ENCODE measurements at regions not wholly inside any gene's neighbourhood (a gene's known extent, or its start where the extent isn't known, plus 50 kb on each side); places are given as distances from the start of the nearest gene placed in this dataset.

DNA sequence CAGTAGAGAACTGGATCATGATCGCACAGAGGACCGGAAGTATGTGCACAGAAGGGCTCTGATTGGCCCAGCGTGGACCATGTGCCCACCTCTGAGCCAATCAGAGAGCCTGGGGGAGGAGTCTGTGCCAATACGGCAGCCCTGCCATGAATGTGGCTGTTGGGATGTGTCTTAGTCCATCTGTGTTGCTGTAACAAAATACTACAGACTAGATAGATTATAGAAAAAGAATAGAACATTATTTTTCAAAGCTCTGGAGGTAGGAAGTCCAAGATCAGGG lies 132.0 kb downstream of the NDUFA10 start:
- intact Hi-C loops (cut with micrococcal nuclease) (no loop called here), dilution Hi-C loops (cut with MboI; ENCODE audit: extremely low pct_ligation_motif_present, low sequenced_read_pairs) (no loop called here)
- H3K4me1 ChIP-seq (ENCODE audit: control insufficient read depth, extremely low read depth, insufficient read depth, low read length), result no peaks in the 10 kb centered on the region
- no peak overlapping the region for H3K4me3 ChIP-seq (replicated peaks in 1 of 3; ENCODE audit: insufficient read depth in 1 of 3, low read depth in 1 of 3, low read length in 3 of 3)
- no peak overlapping the region for H3K27ac ChIP-seq (ENCODE audit: insufficient read depth, low read depth, low read length)
- POLR2A ChIA-PET, result no interaction called here
- no peaks in the 10 kb centered on the region for H3K9me3 ChIP-seq (replicated peaks; ENCODE audit: control insufficient read depth, insufficient read depth, low read length)
- no peaks in the 10 kb centered on the region for H3K9me1 ChIP-seq (replicated peaks; ENCODE audit: control insufficient read depth, extremely low read depth, insufficient read depth, low read length)
- no peaks in the 10 kb centered on the region for H3K27me3 ChIP-seq (ENCODE audit: control insufficient read depth in 2 of 2, insufficient read depth in 2 of 2, low read length in 2 of 2)
- H3K79me2 ChIP-seq (ENCODE audit: control insufficient read depth, insufficient read depth, low read length), result no peaks in the 10 kb centered on the region
- H2AFZ ChIP-seq (ENCODE audit: low read depth, low read length), result no peak overlapping the region
- FAIRE-seq (no peak), DNase-seq (ENCODE audit: low read depth, low spot score) (no peak)
- H3K9ac ChIP-seq (replicated peaks; ENCODE audit: extremely low read depth, insufficient read depth, low read length), result no peak overlapping the region
- no peaks in the 10 kb centered on the region for H3K36me3 ChIP-seq (ENCODE audit: control insufficient read depth in 2 of 2, extremely low read depth in 1 of 2, insufficient read depth in 2 of 2, low read length in 2 of 2)
- H3K4me2 ChIP-seq (ENCODE audit: insufficient read depth, low read length), result no peak overlapping the region
- H4K20me1 ChIP-seq (replicated peaks; ENCODE audit: control insufficient read depth, extremely low read depth, insufficient read depth, low read length), result no peaks in the 10 kb centered on the region
- BruUV-seq (replicated peaks), result no TSS peak
- TF ChIP-seq POLR2AphosphoS5 (IDR thresholded peaks at IDR 0.05; ENCODE audit: insufficient read depth, low read depth, low read length) (no peak), CTCF (IDR thresholded peaks at IDR 0.05; ENCODE audit: extremely low read depth in 1 of 2, insufficient read depth in 1 of 2, low read depth in 1 of 2, low read length in 2 of 2) (no peak), EZH2 (IDR thresholded peaks at IDR 0.05; ENCODE audit: borderline replicate concordance, low read depth, low read length, severe bottlenecking) (no peak), POLR2A (IDR thresholded peaks at IDR 0.05; ENCODE audit: low read depth, low read length) (no peak), FOS (IDR thresholded peaks at IDR 0.05; ENCODE audit: borderline replicate concordance, insufficient read depth, low read length) (no peak), JUN (IDR thresholded peaks at IDR 0.05; ENCODE audit: borderline replicate concordance, insufficient read depth, insufficient read length, low read depth) (no peak), MYC (IDR thresholded peaks at IDR 0.05; ENCODE audit: low read depth, low read length) (no peak), GATA2 (IDR thresholded peaks at IDR 0.05; ENCODE audit: insufficient read depth, insufficient read length, low read depth, low read length) (no peak)
- TF ChIP-seq, protein P1, sequence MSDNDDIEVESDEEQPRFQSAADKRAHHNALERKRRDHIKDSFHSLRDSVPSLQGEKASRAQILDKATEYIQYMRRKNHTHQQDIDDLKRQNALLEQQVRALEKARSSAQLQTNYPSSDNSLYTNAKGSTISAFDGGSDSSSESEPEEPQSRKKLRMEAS (IDR thresholded peaks at IDR 0.05; ENCODE audit: insufficient read depth, insufficient read length), result no peak
- CTCF ChIA-PET, result no interaction called here
